PFSK-1 (cell line): ENCODE measurements at regions not wholly inside any gene's neighbourhood (a gene's known extent, or its start where the extent isn't known, plus 50 kb on each side); places are given as distances from the start of the nearest gene placed in this dataset.

Source experiments
- FOXP2 ChIP-seq: optimal IDR thresholded peaks from 2 replicates; pipeline ENCODE3; 2011; ENCODE audit warnings: borderline replicate concordance, control low read depth, inconsistent platforms; ENCODE audit not compliant: insufficient read depth; ENCODE audit errors: extremely low read length, extremely low read depth
- POLR2AphosphoS5 ChIP-seq: IDR thresholded peaks from 2 replicates; pipeline ENCODE4 v1.6.1; 2012; ENCODE audit warnings: low read depth, mild to moderate bottlenecking, control low read depth, low read length, moderate library complexity
- REST ChIP-seq, 2 experiments: IDR thresholded peaks; 2 replicates each; pipeline versions ENCODE4 v1.6.1 to v1.8.0; 2011 to 2012; ENCODE audit warnings: low read depth in 2 of 2, low read length in 2 of 2, control low read depth in 1 of 2, inconsistent platforms in 1 of 2, mild to moderate bottlenecking in 1 of 2, moderate library complexity in 1 of 2; ENCODE audit not compliant: insufficient read depth in 1 of 2
- SIN3A ChIP-seq: IDR thresholded peaks from 2 replicates; pipeline ENCODE4 v1.6.1; 2012; ENCODE audit warnings: mild to moderate bottlenecking, low read length, moderate library complexity, borderline replicate concordance; ENCODE audit not compliant: insufficient read depth
- TAF1 ChIP-seq: IDR thresholded peaks from 2 replicates; pipeline ENCODE4 v1.6.1; 2012; ENCODE audit warnings: low read length, control low read depth, borderline replicate concordance; ENCODE audit not compliant: insufficient read depth

GRCh38 chr13:89967701-89968100 is 1379.8 kb upstream of the MIR17HG start:
- TF ChIP-seq FOXP2, result no peak
- no peak for TF ChIP-seq REST (IDR thresholded peaks at IDR 0.05; ENCODE audit: insufficient read depth in 1 of 2, low read depth in 2 of 2, low read length in 2 of 2)
- no peak for TF ChIP-seq POLR2AphosphoS5
- TF ChIP-seq SIN3A, result no peak
- no peak for TF ChIP-seq TAF1

GRCh38 chr13:89968470-89968869 is 1379.0 kb upstream of the MIR17HG start:
- TF ChIP-seq SIN3A, result no peak
- no peak for TF ChIP-seq POLR2AphosphoS5
- TF ChIP-seq FOXP2, result no peak
- TF ChIP-seq REST (IDR thresholded peaks at IDR 0.05; ENCODE audit: insufficient read depth in 1 of 2, low read depth in 2 of 2, low read length in 2 of 2), result no peak
- no peak for TF ChIP-seq TAF1

GRCh38 chr13:89970353-89970709 is 1377.2 kb upstream of the MIR17HG start:
- no peak for TF ChIP-seq REST (IDR thresholded peaks at IDR 0.05; ENCODE audit: insufficient read depth in 1 of 2, low read depth in 2 of 2, low read length in 2 of 2)

- no peak for TF ChIP-seq FOXP2
- TF ChIP-seq POLR2AphosphoS5, result no peak
- TF ChIP-seq REST (IDR thresholded peaks at IDR 0.05; ENCODE audit: insufficient read depth in 1 of 2, low read depth in 2 of 2, low read length in 2 of 2), result no peak
- no peak for TF ChIP-seq TAF1
- no peak for TF ChIP-seq SIN3A
These were observed 1370.3 kb upstream of the MIR17HG start for GRCh38 chr13:89977203-89977602.

GRCh38 chr13:89980896-89981295 is 1366.6 kb upstream of the MIR17HG start:
- TF ChIP-seq REST (IDR thresholded peaks at IDR 0.05; ENCODE audit: insufficient read depth in 1 of 2, low read depth in 2 of 2, low read length in 2 of 2), result no peak
- no peak for TF ChIP-seq POLR2AphosphoS5
- no peak for TF ChIP-seq SIN3A
- TF ChIP-seq TAF1, result no peak
- TF ChIP-seq FOXP2, result no peak
